ENCODE measurements at regions not wholly inside any gene's neighbourhood (a gene's known extent, or its start where the extent isn't known, plus 50 kb on each side); places are given as distances from the start of the nearest gene placed in this dataset.

DNA sequence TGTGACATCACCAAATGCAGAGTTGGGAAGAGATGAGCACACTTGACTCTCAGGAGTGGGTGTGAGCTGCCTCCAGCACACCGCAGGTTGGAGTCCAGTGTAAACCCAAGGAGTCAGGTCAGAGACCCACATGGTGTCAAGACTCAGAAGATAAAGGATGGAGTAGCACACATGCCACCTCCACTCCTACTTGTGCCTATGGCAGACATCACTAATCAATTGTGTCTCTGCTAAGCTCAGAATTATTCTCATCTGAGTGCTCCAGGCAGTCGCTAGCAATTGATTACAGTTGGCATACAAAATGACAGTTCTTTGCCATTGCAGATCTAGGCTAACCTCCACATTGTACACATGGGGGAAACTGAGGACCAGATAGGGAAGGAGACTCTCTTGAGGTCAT, 187.1 kb downstream of the RPS24 start:
- TF ChIP-seq, protein P1, sequence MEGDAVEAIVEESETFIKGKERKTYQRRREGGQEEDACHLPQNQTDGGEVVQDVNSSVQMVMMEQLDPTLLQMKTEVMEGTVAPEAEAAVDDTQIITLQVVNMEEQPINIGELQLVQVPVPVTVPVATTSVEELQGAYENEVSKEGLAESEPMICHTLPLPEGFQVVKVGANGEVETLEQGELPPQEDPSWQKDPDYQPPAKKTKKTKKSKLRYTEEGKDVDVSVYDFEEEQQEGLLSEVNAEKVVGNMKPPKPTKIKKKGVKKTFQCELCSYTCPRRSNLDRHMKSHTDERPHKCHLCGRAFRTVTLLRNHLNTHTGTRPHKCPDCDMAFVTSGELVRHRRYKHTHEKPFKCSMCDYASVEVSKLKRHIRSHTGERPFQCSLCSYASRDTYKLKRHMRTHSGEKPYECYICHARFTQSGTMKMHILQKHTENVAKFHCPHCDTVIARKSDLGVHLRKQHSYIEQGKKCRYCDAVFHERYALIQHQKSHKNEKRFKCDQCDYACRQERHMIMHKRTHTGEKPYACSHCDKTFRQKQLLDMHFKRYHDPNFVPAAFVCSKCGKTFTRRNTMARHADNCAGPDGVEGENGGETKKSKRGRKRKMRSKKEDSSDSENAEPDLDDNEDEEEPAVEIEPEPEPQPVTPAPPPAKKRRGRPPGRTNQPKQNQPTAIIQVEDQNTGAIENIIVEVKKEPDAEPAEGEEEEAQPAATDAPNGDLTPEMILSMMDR (conservative IDR thresholded peaks at IDR 0.05; ENCODE audit: low read depth, low read length) = no peak
- TF ChIP-seq EZH2 (IDR thresholded peaks at IDR 0.05; ENCODE audit: borderline replicate concordance, low read depth, low read length, poor library complexity, severe bottlenecking) = no peak
